HEK293 (cell line): ENCODE measurements at regions not wholly inside any gene's neighbourhood (a gene's known extent, or its start where the extent isn't known, plus 50 kb on each side); places are given as distances from the start of the nearest gene placed in this dataset.

Experiments
- CTCF ChIP-seq: fragments of 450-650 bp; formaldehyde crosslinking; IDR thresholded peaks from 2 replicates; pipeline ENCODE4 v1.5.1; 2016; ENCODE audit warnings: missing biosample characterization, missing genetic modification characterization
- TF ChIP-seq, protein P1 (sequence below): fragments of 450-650 bp; formaldehyde crosslinking; IDR thresholded peaks from 2 replicates; pipeline ENCODE4 v1.5.1; 2016; ENCODE audit warnings: missing biosample characterization, missing genetic modification characterization, borderline replicate concordance

DNA sequence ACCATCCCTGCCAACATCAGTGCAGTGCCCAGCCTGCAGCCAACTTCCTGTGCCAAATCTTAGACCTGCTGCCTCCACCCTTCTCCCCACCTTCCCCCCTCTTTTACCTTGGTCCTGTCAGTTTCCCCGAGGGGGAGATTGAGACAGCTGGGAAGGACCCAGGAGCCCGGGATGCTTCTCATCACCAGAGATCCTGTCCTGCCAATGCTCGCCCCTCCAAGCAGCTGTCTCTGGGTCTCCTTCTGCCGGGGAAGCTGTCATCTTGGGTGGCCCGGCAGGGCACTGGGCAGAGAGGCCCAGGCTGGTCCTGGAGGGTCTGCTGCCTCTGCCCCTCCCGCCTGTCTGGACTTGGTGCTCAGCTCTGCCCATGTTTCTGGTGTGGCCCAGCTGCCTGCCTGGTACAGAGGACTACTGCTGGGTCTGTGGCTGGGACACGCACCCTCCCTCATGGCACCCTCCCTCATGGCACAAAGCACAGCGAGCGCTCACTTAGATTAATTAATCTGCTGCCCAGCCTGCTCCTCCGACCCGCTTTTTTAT is 60.4 kb upstream of the THY1 start:
- no peak for TF ChIP-seq CTCF (tag by site-specific recombination)
- TF ChIP-seq, protein P1, sequence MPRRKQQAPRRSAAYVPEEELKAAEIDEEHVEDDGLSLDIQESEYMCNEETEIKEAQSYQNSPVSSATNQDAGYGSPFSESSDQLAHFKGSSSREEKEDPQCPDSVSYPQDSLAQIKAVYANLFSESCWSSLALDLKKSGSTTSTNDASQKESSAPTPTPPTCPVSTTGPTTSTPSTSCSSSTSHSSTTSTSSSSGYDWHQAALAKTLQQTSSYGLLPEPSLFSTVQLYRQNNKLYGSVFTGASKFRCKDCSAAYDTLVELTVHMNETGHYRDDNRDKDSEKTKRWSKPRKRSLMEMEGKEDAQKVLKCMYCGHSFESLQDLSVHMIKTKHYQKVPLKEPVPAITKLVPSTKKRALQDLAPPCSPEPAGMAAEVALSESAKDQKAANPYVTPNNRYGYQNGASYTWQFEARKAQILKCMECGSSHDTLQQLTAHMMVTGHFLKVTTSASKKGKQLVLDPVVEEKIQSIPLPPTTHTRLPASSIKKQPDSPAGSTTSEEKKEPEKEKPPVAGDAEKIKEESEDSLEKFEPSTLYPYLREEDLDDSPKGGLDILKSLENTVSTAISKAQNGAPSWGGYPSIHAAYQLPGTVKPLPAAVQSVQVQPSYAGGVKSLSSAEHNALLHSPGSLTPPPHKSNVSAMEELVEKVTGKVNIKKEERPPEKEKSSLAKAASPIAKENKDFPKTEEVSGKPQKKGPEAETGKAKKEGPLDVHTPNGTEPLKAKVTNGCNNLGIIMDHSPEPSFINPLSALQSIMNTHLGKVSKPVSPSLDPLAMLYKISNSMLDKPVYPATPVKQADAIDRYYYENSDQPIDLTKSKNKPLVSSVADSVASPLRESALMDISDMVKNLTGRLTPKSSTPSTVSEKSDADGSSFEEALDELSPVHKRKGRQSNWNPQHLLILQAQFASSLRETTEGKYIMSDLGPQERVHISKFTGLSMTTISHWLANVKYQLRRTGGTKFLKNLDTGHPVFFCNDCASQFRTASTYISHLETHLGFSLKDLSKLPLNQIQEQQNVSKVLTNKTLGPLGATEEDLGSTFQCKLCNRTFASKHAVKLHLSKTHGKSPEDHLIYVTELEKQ (tag by site-specific recombination) = no peak
